Nephron progenitor cell (in vitro differentiated cells): ENCODE measurements at regions not wholly inside any gene's neighbourhood (a gene's known extent, or its start where the extent isn't known, plus 50 kb on each side); places are given as distances from the start of the nearest gene placed in this dataset.

Experiments
- DNase-seq: peaks from one replicate; pipeline ENCODE4 v3.0.0; 2021
- H3K27ac Mint-ChIP-seq: 2 replicates; pipeline ENCODE4 v1.8.0; 2021; ENCODE audit warnings: mild to moderate bottlenecking, moderate library complexity, mixed read lengths
- H3K27me3 Mint-ChIP-seq: 2 replicates; pipeline ENCODE4 v1.8.0; 2021; ENCODE audit warnings: mild to moderate bottlenecking, low read depth, mixed read lengths; ENCODE audit not compliant: poor library complexity
- H3K36me3 Mint-ChIP-seq: 2 replicates; pipeline ENCODE4 v1.8.0; 2021; ENCODE audit warnings: low read depth, mixed read lengths
- H3K4me1 Mint-ChIP-seq: 2 replicates; pipeline ENCODE4 v1.8.0; 2021; ENCODE audit warnings: mixed read lengths
- H3K4me3 Mint-ChIP-seq: 2 replicates; pipeline ENCODE4 v1.8.0; 2021; ENCODE audit warnings: mild to moderate bottlenecking, moderate library complexity, mixed read lengths
- H3K9me3 Mint-ChIP-seq: 2 replicates; pipeline ENCODE4 v1.8.0; 2021; ENCODE audit warnings: mild to moderate bottlenecking, moderate library complexity, mixed read lengths
- TF ChIP-seq, protein P1 (sequence below): fragments of 200-600 bp; sonication (generic); IDR thresholded peaks from 2 replicates; pipeline ENCODE4 v1.5.0; 2021; ENCODE audit warnings: antibody characterized with exemption

DNA sequence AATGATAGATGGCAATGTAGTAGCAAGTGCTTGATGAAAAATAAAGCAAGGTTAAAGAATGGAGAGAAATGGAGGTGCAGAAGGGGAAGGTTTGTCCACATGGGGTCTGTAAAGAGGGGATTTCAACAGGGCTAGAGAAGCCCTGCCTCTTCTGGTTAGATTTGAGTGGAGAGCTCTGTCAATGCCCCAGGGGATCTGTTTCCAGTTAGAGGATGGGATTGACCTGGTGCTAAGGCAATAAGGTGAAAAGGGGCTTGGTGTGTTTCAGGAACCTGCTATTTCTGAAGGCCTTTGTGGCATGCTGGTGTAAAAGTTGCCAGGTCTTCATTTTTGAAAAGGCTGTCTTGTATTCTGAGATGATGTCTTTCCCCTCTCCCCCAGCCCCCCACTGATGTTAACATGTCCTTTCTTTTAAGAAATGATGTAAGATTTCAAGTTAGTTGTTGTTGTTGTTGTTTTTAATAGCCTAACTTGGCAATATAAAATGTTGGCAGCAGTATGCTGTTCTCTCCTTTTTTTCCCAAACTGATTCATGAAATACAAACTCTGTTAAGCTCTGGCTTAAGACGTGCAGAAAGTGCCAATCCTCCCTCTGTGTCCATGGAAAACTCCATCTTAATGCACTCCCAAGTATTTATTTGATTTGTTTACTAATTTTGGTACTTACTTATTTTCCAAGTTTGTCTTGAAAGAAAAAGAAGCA lies 370.3 kb upstream of the ADGRL2 start:
- TF ChIP-seq, protein P1, sequence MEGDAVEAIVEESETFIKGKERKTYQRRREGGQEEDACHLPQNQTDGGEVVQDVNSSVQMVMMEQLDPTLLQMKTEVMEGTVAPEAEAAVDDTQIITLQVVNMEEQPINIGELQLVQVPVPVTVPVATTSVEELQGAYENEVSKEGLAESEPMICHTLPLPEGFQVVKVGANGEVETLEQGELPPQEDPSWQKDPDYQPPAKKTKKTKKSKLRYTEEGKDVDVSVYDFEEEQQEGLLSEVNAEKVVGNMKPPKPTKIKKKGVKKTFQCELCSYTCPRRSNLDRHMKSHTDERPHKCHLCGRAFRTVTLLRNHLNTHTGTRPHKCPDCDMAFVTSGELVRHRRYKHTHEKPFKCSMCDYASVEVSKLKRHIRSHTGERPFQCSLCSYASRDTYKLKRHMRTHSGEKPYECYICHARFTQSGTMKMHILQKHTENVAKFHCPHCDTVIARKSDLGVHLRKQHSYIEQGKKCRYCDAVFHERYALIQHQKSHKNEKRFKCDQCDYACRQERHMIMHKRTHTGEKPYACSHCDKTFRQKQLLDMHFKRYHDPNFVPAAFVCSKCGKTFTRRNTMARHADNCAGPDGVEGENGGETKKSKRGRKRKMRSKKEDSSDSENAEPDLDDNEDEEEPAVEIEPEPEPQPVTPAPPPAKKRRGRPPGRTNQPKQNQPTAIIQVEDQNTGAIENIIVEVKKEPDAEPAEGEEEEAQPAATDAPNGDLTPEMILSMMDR: no peak
- no peak for DNase-seq
- Mint-ChIP-seq H3K9me3 (peaks cover 7% of the 10 kb centered on the region), H3K27ac (peak overlapping the region; percentile 50), H3K27me3 (peaks cover 8% of the 10 kb centered on the region), H3K4me1 (peaks cover 47% of the 10 kb centered on the region), H3K36me3 (no peaks in the 10 kb centered on the region), H3K4me3 (no peak overlapping the region)

- no peak for DNase-seq
- TF ChIP-seq, protein P1: no peak
- peaks cover 7% of the 10 kb centered on the region for H3K9me3 Mint-ChIP-seq
- peaks cover 8% of the 10 kb centered on the region for H3K27me3 Mint-ChIP-seq
- H3K27ac Mint-ChIP-seq: no peak overlapping the region
- peaks cover 55% of the 10 kb centered on the region for H3K4me1 Mint-ChIP-seq
- H3K36me3 Mint-ChIP-seq: no peaks in the 10 kb centered on the region
- no peak overlapping the region for H3K4me3 Mint-ChIP-seq
These were observed 371.7 kb upstream of the ADGRL2 start for GRCh38 chr1:81428998-81429397.

DNA sequence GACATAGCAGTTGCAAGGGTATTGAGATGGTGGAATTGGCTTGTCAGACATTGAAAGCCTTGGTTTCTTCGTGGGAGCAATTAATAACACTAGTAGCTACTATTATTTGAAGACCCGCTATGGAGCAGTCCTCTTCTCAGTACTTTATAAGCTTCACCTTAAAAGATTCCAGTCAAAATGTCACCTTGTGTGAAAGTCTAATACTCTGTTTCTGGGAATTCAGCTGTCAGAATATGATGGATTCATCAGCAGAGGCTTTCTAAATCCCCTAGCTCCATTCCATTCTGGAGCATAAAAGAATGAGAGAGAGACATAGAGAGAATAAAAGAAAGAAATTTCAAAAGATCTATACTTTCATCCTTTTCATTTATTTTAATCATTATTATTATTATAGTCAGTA lies 375.9 kb upstream of the ADGRL2 start:
- TF ChIP-seq, protein P1: no peak
- peaks cover 3% of the 10 kb centered on the region for H3K27me3 Mint-ChIP-seq
- peaks cover 25% of the 10 kb centered on the region for H3K4me1 Mint-ChIP-seq
- H3K4me3 Mint-ChIP-seq: no peak overlapping the region
- no peaks in the 10 kb centered on the region for H3K36me3 Mint-ChIP-seq
- H3K9me3 Mint-ChIP-seq: peaks cover 7% of the 10 kb centered on the region
- H3K27ac Mint-ChIP-seq: no peak overlapping the region
- DNase-seq: no peak

DNA sequence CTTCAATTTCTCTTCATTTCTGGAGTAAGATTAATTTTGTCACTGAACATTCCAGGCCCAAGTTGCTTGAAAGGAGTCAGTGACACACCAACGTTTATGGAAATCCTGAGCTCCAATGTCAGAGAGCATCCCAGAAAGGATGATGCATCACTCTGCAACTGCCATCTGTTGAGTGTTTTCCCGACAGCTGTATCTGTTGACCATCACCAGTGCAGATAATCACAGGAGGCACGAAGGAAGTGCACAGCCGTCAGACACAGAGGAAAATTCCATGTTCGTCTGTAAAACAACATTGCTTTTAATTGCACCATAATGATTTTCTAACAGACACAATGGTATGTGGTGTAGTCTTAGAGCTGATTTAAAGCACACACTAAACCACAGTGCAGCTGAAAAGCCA lies 376.7 kb upstream of the ADGRL2 start:
- H3K4me1 Mint-ChIP-seq: peaks cover 17% of the 10 kb centered on the region
- TF ChIP-seq, protein P1: no peak
- peaks cover 3% of the 10 kb centered on the region for H3K27me3 Mint-ChIP-seq
- peaks cover 7% of the 10 kb centered on the region for H3K9me3 Mint-ChIP-seq
- no peak for DNase-seq
- no peaks in the 10 kb centered on the region for H3K36me3 Mint-ChIP-seq
- H3K27ac Mint-ChIP-seq: no peak overlapping the region
- no peak overlapping the region for H3K4me3 Mint-ChIP-seq

- no peak for DNase-seq
- TF ChIP-seq, protein P1: no peak
- no peak overlapping the region for H3K4me3 Mint-ChIP-seq
- peaks cover 15% of the 10 kb centered on the region for H3K4me1 Mint-ChIP-seq
- no peaks in the 10 kb centered on the region for H3K27me3 Mint-ChIP-seq
- H3K9me3 Mint-ChIP-seq: no peaks in the 10 kb centered on the region
- H3K27ac Mint-ChIP-seq: no peak overlapping the region
- H3K36me3 Mint-ChIP-seq: no peaks in the 10 kb centered on the region
These were observed 380.0 kb upstream of the ADGRL2 start for GRCh38 chr1:81420760-81421159.

GRCh38 chr1:81414488-81415015 lies 386.2 kb upstream of the ADGRL2 start:
- TF ChIP-seq, protein P1: peak; percentile 78
- Mint-ChIP-seq H3K9me3 (no peaks in the 10 kb centered on the region), H3K27ac (no peak overlapping the region), H3K4me1 (peaks cover 21% of the 10 kb centered on the region), H3K27me3 (peaks cover 3% of the 10 kb centered on the region), H3K4me3 (no peak overlapping the region), H3K36me3 (no peaks in the 10 kb centered on the region)
- peak; percentile 77 for DNase-seq
